GM19452 (cell line): ENCODE measurements at regions not wholly inside any gene's neighbourhood (a gene's known extent, or its start where the extent isn't known, plus 50 kb on each side); places are given as distances from the start of the nearest gene placed in this dataset.
A peak's percentile ranks its signal among the peaks of the same experiment; 100 is the strongest.

Experiments used
- ATAC-seq: cut with Tn5 transposase; IDR thresholded peaks from one replicate; pipeline ENCODE4 v1.9.1; 2021; ENCODE audit not compliant: unreplicated experiment

DNA sequence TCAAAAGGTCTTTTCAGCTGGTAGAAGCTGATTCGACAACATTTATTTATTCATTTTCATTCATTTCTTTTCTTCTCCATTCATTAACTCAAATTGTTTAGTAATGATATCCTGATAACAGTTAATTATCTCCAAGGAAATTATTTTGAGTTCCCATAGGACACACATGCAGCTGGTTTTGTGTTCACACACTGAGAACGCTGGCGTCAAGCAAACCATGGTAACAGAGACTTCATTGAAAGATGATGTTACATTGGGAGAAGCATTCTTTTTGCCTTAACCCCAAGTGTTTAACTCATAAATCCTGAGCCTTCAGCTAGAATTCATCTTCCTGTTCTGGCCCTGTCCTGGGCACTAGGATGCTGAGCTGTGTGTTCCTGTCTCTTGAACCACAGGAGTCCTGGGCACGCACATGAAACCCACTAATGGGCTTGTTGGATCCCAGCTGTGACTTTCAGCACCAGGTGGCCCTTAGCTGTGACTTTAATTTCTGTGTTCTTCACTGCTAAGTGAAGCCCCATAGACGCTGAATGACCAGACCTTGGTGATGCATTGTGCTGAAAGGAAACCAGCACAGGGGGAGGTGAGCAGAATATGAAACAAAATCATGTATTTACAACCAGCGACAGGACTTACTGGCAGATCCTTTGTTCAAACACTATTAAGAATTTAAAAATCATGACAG, 121.5 kb upstream of the PRSS58 start:
- no peak for ATAC-seq

DNA sequence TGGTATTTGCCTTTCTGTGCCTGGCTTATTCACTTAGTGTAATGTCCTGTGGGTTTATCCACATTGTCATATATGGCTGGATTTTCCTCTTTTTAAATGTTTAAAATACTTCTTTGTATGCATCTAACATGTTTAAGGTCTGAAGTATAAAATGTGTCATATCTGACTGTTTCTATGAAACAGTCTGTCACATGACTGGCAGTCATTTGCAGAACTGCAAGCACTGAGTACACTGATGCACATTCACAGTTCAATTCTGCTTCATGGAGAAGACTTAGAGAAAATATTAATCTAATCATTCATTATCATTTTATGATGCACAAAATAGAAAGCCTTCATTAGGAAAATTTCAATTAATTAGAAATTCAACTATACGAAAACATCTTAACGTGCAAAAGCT, 119.7 kb upstream of the PRSS58 start:
- ATAC-seq, result no peak

DNA sequence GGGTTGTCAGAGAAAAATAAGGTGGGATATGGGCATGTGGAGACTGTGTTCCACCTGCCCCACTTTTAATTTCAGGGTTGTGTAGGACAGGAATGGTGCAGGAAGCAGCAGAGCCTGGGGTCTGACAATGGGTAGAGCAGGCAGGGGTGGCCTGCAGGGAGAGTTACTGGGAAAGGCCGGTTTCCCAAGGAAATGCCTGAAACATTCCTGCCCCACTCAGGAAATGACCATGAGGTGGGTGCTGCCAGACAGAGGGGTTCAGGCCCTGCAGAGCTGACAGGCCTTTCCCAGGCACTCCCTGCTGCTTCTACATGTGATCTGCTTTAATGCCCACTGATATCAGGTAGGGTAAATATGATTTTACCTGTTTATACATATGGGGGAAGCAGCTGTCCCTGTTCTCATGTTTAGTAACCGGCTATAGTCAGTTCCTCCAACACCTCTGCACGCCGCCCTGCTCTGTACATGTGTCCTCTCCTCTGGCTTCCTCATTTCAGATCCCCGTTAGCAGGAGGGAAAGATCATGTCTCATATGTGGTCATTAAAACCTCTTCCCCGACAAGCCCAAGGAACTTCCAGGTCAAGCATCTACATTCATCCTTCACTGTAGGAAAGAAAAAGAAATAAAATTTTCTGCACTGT, 118.6 kb upstream of the PRSS58 start:
- no peak for ATAC-seq

DNA sequence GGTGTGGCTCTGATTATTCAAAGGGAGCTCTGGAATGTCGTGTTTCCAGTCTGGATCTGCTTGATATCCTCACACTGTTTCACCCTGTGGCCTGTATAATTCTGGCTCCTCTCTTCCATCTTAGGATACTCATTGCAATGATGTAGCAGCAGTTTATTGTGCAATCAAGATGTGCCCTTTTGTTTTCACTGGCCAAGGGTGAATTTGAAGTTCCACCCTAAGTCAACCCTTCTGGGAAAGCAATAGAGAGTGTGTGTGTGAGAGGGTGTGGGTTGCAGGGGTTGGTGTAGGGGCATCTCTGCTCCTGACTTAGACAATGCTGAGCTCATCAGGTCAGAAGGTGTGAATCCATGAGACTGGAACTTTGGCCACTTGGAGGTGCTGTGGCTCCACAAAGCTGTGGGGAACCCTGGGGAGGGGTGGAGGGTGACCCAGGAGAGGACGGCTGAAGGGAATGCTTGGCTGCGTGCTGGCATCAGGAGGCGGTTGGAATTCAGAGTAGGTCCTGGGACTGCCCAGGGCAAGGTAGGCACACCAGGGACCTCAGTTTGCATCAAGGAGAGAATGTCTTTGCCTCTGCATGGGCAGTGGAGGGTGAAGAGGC, 118.0 kb upstream of the PRSS58 start:
- ATAC-seq, result no peak

DNA sequence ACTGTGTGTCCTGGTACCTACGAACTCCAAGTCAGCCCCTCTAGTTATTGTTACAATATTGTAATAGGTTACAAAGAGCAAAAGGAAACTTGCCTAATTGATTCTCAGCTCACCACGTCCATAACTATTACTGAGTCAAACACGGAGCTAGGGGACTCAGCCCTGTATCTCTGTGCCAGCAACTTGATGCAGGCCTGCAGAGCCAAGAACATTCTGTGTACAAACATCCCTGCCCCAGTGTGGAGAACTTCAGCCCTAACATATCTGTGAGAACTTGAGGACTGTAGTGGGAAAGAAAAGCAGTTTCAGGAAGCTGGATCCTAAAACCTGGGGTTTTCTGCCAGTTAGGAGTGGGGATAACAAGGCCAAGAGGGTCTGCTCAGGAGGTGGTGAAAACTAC, 114.9 kb upstream of the PRSS58 start:
- ATAC-seq, result no peak

DNA sequence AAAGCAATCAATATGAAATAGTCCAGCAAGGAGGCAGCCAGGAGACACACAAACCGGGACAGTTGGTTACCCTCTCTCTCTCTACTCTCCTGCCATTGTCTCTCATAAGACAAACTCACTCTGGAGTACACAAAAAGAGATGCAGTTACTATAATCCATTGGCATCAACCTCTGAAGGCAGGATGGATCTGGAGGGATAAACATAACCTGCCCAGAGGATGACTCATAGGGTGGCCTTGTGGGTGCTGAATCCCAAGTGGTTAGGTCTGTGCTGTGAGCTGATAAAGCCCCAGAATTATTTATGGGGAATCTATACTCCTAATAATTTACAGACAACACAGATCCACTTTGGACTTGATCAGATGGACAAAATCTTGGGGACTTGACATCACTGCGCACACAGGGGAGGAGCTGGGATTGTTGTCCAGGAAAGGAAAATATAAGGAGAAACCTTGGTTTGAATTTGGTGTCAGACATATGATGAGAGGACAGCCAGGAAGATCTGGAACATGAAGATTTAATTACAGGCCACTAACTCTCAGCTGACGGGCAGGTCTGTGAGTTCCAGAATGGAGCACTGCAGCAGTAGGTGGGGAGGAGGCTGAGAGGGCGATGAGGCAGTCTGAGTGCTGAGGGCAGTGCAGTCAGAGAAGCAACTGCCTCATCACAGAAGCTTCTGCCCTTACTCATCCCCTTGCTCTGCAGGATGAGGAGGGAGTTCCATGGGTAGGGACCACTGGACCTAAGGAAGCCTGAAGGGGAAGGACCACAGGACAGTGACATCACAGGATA, 113.9 kb upstream of the PRSS58 start:
- no peak for ATAC-seq

DNA sequence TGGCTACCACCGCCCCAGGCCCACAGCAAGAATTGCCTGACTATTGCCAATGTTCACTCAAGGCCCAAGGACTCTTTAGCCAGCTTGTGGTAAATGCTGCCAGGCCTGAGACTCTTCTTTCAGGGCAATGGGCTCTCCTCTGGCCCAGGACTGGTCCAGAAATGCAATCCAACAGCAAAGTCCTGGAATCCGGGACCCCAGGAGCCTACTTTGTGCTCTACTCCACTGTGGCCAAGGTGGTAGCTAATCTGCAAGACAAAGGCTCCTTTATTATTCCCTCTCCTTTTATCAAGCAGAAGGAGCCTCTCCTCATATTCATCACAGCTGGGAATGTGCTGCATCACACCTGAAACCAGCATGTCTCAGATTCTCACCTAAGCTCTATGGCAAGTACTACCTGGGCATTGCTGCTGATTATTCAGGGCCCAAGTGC, 107.6 kb upstream of the PRSS58 start:
- no peak for ATAC-seq

DNA sequence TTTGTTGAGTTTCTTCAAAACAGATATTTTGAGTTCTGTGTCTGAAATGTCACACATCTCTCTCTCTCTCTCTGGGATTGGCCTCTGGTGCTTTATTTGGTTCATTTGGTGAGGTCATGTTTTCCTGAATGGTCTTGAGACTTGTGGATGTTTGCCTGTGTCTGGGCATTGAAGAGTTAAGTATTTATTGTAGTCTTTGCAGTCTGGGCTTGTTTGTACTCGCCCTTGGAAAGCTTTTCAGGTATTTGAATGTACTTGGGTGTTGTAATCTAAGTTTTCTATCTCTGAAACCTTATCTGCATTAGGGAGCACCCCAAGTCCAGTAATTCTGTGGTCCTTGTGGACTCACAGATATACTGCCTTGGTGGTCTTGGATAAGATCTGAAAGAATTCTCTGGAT, 106.7 kb upstream of the PRSS58 start:
- ATAC-seq, result no peak

DNA sequence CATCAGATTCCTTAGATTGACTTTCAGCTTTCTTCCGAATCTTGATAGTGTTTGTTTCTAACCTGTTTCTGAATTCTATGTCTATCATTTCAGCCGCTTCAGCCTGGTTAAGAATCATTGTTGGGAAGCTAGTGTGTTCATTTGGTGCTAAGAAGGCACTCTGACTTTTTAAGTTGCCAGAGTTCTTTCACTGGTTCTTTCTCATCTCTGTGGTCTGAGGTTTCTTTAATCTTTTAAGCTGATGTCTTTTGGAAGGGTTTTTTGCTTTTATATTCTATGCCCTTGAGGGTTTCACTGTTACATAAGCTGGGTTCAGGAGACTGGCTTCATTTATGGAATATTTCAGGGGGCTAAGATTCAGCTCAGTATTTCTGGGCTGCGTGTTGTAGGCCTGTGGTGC, 104.5 kb upstream of the PRSS58 start:
- no peak for ATAC-seq

DNA sequence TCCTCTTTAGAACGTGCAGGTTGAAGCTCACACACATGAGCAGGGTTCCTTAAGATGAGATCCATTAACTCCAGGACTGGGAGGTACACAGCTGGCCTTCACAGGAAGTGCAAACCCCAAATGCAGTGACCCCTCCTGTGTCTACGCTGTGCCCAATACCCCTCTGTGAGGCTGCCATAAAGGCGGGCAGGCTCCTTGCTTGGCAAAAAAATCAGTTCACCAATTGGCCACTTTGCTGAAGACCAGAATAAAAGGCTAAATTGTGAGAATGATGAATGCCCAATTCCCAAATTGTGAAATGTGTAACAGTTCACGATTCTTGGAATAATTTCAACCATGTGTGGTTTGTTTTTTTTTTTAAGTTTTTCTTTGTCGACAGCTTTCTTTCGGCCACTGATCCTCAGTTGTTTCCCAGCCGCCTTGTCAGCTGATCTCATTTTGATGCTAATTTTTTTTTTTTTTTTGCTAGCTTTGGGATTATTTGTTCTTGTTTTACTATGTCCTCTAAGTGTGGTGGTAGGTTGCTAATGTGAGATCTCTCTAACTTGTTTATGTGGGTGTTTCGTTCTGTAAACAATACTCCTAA, 101.9 kb upstream of the PRSS58 start:
- ATAC-seq, result no peak

DNA sequence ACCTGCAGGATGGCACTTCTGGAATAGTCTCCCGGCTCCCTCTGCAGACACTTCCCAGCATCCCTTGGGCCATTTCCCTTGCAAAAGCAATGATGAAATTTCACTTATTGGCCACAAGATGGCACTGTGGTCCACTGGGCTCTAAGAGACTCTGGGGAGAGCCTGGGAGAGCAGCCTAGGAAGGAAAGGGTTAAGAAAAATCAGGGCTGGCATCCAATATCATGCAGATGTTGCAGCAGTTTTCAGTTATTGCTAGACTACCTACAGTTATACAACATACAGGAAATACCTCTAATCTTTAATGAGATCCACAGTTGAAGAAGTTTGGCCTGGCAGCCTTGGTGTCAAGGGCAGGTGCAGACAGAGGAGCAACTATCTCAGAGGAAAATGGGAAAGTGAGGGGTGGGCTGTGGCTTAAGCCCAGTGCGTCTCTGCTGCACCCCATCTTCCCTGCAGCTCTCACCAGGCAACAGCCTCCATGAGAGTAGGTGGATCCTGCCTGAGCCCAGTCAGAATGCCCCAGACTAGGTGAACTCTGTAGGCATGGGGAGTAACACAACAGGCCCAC, 100.2 kb upstream of the PRSS58 start:
- peak; percentile 90 for ATAC-seq

DNA sequence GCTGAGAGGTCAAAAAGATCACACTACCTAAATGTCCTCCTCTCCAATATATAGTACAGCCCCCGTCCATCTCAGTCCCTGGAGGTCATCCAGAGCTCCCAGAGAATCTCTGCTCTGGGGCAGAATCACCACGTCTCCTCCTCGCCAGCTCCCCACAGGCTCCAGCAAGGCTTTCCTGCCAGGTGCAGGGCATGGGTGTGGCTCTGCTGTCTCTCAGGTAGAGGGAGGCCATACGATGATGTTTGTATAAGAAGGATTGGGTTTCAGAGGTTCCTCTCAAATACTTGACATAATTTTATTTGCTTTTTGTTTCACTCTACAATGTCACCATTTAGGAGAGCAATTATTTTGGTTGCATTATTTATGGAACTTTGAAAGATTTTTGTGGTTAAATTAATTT, 98.3 kb upstream of the PRSS58 start:
- no peak for ATAC-seq

DNA sequence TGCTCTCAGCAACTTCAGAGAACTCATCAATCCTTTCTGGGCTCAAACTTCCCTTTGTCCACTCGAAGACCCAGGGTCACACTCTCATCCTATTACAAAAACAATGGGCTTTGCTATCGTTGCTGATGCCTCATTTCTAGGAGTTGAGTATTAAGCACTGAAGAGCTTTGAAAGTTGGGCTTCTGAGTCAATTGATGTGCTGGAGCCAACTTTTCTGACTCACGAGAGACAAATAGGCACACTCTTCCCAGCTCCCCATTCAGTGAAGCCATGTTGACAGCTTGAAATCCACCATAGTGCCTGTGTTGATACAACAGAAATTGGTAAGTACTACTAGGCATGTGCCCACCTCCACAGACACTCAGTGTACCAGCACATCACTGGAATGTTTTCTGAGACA, 97.5 kb upstream of the PRSS58 start:
- ATAC-seq, result no peak

DNA sequence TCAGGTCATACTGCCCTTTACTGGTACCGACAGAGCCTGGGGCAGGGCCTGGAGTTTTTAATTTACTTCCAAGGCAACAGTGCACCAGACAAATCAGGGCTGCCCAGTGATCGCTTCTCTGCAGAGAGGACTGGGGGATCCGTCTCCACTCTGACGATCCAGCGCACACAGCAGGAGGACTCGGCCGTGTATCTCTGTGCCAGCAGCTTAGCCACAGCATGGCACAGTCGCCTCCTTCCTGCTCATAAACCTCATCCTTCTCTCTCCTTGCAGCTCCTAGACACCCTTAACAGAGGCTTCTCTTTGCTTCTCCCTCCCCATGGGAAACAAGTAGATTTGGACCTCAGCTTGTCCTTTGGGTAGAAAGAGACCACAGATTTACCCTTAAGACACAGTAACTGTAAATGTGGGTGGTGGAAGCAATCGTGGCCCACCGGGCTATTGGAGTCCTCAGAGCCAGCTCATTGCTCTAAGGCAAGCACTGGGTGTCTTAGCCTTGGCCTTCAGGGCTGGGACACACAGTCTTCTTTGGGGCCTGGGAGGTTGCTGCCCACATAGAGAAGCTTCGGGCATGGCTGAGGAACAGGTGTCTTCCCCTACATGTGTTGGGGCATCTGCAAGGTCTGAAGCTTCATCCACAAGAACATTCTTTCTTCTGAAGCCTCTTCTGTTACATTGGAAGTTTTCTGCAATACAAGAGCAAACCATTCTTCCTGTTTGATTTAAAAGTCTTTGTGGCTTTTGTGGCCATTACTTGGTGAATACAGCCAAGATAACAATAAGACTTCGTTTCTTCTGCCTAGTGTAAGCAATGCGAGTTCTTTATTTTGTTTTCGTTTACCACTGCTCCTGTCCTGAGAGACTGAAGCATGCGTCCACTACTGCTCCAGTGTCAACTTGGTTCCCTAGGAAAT, 95.5 kb upstream of the PRSS58 start:
- no peak for ATAC-seq

DNA sequence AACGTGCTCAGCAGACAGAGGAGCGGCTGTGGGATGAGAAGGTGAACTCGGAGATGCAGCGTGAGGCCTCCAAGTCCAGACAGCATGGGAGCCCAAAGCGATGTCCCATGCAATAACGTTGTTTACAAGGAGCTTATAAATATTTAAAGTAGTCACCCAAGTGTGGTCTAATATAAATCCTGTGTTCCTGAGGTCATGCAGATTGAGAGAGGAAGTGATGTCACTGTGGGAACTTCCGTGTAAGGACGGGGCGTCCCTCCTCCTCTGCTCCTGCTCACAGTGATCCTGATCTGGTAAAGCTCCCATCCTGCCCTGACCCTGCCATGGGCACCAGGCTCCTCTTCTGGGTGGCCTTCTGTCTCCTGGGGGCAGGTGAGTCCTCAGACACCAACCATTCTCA, 94.7 kb upstream of the PRSS58 start:
- no peak for ATAC-seq

DNA sequence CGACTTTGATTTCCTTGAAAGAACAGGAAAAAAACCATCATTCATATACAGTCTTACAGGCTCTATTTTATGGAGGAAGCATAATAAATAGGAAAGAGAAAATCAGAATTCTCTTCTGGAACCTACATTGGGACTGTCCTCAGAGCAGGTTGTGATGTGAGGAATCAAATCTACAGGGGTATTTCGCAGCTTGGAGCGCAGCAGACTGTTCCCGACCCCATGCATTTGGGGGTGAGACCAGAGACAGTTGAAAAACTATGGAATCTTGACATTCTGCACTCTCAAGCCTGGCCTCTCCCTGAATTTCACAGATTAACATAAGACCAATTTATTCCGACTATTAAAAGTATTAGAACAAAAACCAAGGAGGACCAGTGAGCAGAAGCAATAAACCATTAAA, 93.3 kb upstream of the PRSS58 start:
- no peak for ATAC-seq

DNA sequence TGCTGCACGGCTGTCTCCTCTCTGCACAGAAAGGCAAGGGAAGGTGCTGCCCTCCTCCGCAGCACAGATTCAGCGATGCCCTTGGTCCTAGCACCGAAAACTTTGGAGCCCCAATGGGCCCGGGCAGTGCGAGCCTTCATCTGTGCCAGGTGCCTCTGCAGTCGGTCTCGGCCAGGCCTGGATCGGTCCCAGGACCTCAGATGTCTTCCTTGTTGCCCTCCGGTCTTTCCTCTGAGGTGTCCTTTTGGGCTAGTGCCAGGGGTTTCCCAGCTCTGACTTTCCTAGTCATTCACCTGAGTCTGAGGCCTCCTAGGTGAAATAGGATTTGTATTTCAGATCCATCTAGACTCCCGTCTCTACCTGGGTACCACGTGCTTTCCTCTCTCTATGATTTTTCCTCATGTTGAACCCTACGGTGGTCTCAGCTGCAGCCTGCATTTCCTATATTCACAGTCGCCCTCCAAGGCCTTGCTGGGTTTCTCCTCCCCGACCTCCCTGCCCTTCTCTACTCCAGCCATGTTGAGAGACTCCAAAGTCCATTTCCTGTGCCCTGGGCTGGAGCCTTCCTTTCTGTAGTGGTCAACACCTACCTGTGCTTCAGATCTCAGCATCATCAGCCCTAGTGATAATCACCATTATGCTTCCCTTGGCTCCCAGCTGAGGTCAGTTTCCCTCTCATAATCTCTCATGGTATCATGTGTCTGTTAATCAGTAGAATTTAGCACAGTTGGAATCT, 92.0 kb upstream of the PRSS58 start:
- ATAC-seq, result no peak

DNA sequence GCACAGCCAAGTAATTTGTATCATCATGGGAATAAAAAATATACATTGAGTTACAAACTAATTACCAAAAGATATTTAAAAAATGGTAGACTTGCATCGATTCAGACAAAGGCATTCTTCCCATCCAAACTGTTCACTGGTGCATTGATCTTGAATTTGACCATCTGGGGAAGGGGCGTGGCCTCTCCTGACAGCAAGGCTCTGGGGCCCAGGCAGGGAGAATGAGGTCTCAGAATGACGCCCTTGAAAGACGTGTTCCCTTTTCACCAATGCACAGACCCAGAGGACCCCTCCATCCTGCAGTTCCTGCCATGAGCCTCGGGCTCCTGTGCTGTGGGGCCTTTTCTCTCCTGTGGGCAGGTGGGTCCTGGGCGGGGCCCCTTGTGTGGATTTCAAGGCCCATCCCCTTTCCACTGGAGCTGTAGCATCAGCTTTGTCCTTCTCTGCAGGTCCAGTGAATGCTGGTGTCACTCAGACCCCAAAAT, 91.1 kb upstream of the PRSS58 start:
- ATAC-seq, result no peak

DNA sequence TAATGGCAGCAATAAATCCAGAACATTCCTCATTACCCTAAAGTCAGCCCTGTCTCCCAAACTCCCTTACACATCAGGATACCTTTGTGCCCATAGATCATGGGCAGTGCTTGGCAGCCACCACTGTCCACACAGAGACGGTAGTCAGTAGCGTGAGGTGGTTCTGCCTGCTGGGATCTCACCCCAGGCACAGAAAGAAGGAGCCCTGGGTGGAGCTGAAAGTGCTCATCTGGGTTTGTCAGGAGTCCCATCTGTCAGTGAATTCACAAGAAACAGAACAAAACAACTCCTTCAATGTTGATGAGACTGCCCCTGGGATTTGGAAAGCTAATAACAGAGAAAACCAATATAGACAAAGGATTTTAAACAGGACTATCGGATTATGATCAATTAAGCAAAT, 90.2 kb upstream of the PRSS58 start:
- no peak for ATAC-seq
